Lower leg skin (tissue), 4 donors: ENCODE measurements at regions not wholly inside any gene's neighbourhood (a gene's known extent, or its start where the extent isn't known, plus 50 kb on each side); places are given as distances from the start of the nearest gene placed in this dataset.
"Not testable (repeated sequence)": the region's sequence is repeated elsewhere in the genome, so short reads cannot be mapped to it uniquely, and the experiment has no call there.

ENCODE experiments used
- DNase-seq, 2 donors: peaks; one replicate each; pipeline ENCODE4 v3.0.0-alpha.2; 2019; ENCODE audit warnings: low spot score in 2 of 2
- H3K4me3 ChIP-seq: fragments of 200-600 bp; sonication (generic); 2 replicates; pipeline ENCODE4 v1.5.1; 2017; ENCODE audit warnings: mild to moderate bottlenecking, low read depth; ENCODE audit not compliant: poor library complexity, severe bottlenecking
- POLR2A ChIP-seq, 2 donors: fragments of 450-650 bp; IDR thresholded peaks; one replicate each; pipeline ENCODE4 v1.6.1; 2016 to 2017; ENCODE audit warnings: antibody characterized with exemption in 2 of 2, mild to moderate bottlenecking in 1 of 2, moderate library complexity in 1 of 2
- WGBS, 2 donors: methylation state at CpG; one replicate each; pipeline ENCODE4 v1.1.5; 2018; 5-methylcytosine and 5-hydroxymethylcytosine counted together
- intact Hi-C: fragments of 100-400 bp; cut with DNase I; formaldehyde crosslinking; loops from one replicate; pipeline ENCODE4 v1.15.0; 2023; ENCODE audit warnings: low total_unique reads
- TF ChIP-seq, protein P1 (sequence below), 3 donors: fragments of 450-650 bp; IDR thresholded peaks; one replicate each; pipeline ENCODE4 v1.5.1; 2016; ENCODE audit warnings: antibody characterized with exemption in 3 of 3, mild to moderate bottlenecking in 3 of 3, moderate library complexity in 2 of 3

DNA sequence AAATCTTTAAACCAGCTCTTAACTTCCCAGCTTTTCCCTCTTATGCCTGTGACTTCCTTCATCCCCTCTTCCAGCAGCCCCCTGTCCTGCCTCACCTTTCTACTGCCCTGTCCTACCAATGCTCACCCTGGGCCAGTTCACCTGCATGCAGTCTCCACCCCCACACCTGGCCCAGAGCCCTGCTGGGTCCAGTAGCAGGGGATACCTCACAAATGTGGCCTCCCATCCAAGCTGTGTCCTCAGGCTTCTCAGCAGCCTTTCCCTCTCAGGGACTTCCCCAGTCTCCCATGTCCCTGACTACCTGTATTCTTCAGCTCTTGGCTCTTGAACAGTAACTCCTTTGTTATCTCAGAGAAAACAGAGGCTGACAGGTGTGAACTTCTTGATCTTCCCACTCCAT, 503.2 kb downstream of the MFSD1 start:
- no peak overlapping the region for H3K4me3 ChIP-seq
- TF ChIP-seq, protein P1, sequence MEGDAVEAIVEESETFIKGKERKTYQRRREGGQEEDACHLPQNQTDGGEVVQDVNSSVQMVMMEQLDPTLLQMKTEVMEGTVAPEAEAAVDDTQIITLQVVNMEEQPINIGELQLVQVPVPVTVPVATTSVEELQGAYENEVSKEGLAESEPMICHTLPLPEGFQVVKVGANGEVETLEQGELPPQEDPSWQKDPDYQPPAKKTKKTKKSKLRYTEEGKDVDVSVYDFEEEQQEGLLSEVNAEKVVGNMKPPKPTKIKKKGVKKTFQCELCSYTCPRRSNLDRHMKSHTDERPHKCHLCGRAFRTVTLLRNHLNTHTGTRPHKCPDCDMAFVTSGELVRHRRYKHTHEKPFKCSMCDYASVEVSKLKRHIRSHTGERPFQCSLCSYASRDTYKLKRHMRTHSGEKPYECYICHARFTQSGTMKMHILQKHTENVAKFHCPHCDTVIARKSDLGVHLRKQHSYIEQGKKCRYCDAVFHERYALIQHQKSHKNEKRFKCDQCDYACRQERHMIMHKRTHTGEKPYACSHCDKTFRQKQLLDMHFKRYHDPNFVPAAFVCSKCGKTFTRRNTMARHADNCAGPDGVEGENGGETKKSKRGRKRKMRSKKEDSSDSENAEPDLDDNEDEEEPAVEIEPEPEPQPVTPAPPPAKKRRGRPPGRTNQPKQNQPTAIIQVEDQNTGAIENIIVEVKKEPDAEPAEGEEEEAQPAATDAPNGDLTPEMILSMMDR (IDR thresholded peaks at IDR 0.05), result no peak
- no peak for TF ChIP-seq POLR2A (IDR thresholded peaks at IDR 0.05)
- intact Hi-C loops, result no loop called here
- no peak for DNase-seq

DNA sequence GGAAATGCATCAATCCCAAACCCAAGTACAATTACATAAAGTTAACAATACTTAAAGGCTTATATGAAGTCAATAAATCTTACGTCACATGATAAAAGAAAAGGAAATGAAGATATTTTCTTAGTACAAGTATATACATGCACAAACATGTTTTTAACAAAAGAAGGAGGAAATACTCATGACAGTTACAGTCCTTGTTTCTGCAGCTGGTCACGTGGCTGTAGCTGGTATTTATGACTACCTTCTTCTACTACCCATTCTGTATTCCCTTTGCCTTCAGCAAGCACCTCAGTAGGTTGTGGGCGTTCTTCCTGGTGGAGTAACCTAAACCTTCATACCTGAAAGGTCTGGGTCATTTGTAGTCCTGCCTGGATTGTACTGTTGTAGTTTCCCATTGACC, 514.9 kb downstream of the MFSD1 start:
- intact Hi-C loops, result loop anchor here (5.0 kb wide), 1 partner anchor 1156 kb away; no protein-coding TSS in a partner anchor
- 50 to 56% methylated on average over 3 of the region's 3 CpGs for WGBS, 2 donors
- DNase-seq, H3K4me3 ChIP-seq: not testable (repeated sequence)

GRCh38 chr3:159319156-159319555, 517.3 kb downstream of the MFSD1 start:
- intact Hi-C loops, result loop anchor here (5.0 kb wide), 1 partner anchor 1153 kb away; no protein-coding TSS in a partner anchor
- no peak overlapping the region for H3K4me3 ChIP-seq
- DNase-seq, result no peak
- TF ChIP-seq, protein P1 (IDR thresholded peaks at IDR 0.05), result no peak
- no peak for TF ChIP-seq POLR2A (IDR thresholded peaks at IDR 0.05)

- WGBS, 2 donors, result 53 to 55% methylated on average over 8 of the region's 8 CpGs
- no peak for DNase-seq
- TF ChIP-seq POLR2A (IDR thresholded peaks at IDR 0.05), result no peak
- H3K4me3 ChIP-seq, result no peak overlapping the region
- intact Hi-C loops, result no loop called here
Measured at GRCh38 chr3:159322322-159322939, 520.6 kb downstream of the MFSD1 start.

GRCh38 chr3:159323848-159324247, 522.0 kb downstream of the MFSD1 start:
- H3K4me3 ChIP-seq, result no peak overlapping the region
- no peak for TF ChIP-seq POLR2A (IDR thresholded peaks at IDR 0.05)
- TF ChIP-seq, protein P1 (IDR thresholded peaks at IDR 0.05), result no peak
- 78 to 79% methylated on average over 3 of the region's 3 CpGs for WGBS, 2 donors
- no peak for DNase-seq
- intact Hi-C loops, result no loop called here

DNA sequence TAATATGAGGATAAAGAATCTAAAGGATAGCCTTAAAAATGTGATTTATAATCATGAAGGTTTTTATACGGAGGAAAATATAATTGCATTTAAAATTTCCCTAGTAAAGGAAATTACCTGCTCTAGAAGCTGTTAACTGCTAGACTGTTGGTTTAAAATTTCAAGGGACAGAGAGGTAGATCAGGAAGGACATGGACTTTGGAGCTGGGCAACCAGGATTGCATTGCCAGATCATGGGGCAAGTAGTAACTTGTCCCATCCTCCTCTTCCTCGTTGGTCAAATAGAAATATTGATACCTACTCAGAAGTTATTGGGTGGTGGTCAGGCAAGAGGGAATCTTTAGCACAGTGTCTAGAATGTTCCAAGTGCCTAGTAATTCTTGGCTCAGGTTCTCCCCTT, 525.1 kb downstream of the MFSD1 start:
- intact Hi-C loops, result no loop called here
- H3K4me3 ChIP-seq, result no peak overlapping the region
- DNase-seq, result no peak
- 57 to 62% methylated on average over 2 of the region's 2 CpGs for WGBS, 2 donors
- TF ChIP-seq, protein P1 (IDR thresholded peaks at IDR 0.05), result no peak
- no peak for TF ChIP-seq POLR2A (IDR thresholded peaks at IDR 0.05)

- intact Hi-C loops, result no loop called here
- no peak overlapping the region for H3K4me3 ChIP-seq
- no peak for DNase-seq
- TF ChIP-seq, protein P1 (IDR thresholded peaks at IDR 0.05), result no peak
- no peak for TF ChIP-seq POLR2A (IDR thresholded peaks at IDR 0.05)
Measured at GRCh38 chr3:159332535-159333099, 530.8 kb downstream of the MFSD1 start.
